Middle frontal gyrus (tissue), 1 donor: ENCODE measurements at regions not wholly inside any gene's neighbourhood (a gene's known extent, or its start where the extent isn't known, plus 50 kb on each side); places are given as distances from the start of the nearest gene placed in this dataset.

Experiments used
- DNase-seq: peaks from one replicate; pipeline ENCODE4 v3.0.0-alpha.2; 2015; ENCODE audit warnings: low spot score; ENCODE audit errors: extremely low spot score

DNA sequence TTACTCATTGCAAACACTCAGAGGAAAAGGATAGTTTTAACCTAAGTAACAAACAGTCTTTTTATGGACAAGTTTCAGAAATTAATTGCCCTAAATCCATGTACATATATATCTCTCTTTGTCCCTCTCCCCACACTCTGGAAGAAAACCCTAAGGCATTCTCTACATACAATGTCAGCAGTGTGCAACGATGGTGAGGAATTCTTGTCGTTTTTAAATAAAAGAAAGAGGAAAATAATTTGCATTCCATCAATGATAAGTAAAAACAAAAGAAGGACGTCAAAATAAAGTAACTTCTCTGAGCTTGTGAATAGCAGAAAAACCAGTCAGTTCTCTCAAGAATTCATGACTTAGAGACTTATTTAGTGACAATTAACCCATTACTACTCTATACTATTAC, 550.5 kb upstream of the DIPK2B start:
- DNase-seq = no peak

DNA sequence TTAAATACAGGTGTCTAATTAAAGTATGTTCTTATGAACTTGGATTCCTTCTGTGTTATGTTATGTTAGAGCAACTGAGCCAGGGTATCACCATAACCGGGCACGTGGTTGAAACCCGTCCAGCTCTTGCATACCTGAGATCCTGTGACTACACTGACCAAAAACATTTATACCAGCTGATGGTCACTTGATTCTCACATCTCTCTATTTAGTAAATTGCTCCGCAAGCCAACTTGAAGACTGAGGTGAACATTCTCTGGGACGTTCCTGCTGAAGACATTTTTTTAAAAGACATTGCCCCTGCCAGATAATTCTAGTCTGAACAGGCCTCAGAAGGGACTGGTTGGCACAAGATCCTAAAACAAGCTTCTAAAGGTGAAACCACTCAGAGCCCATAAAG, 550.0 kb upstream of the DIPK2B start:
- no peak for DNase-seq

DNA sequence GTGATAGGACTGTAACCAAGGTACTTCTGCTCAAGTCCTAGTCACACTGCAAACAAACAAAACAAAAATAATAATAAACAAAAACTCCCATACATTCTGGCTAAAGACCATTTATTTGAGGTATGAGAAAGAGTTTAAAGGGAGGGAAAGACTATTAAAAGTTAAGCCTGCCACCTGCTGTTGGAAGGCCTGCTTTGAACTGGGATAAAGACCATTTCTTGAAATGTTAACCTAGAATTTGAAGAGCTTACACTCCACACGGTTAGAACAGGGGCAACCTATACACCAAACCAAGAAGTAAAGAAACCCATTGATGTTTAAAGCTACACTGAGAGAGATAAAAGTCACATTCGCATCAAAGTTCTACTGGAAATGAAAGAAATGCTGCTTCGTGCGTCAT, 548.7 kb upstream of the DIPK2B start:
- no peak for DNase-seq

DNA sequence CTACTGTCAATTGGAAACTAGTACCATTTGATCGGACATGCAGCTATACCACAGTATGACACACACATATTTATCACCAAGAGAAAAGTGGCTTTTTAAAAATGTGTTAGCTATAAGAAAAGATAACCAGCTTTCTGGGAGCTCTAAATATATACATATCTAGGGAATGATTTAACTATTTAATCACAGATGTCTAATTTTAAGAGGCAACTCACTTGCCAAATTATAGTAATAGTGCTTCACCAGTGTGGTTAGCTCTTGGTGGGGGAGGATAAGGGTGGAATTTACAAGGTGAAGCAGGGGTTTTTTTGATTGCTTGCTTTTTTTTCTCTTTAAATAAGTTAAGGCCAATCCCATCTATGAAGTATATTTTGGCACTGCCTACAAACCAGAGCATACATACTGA, 547.7 kb upstream of the DIPK2B start:
- DNase-seq = no peak

DNA sequence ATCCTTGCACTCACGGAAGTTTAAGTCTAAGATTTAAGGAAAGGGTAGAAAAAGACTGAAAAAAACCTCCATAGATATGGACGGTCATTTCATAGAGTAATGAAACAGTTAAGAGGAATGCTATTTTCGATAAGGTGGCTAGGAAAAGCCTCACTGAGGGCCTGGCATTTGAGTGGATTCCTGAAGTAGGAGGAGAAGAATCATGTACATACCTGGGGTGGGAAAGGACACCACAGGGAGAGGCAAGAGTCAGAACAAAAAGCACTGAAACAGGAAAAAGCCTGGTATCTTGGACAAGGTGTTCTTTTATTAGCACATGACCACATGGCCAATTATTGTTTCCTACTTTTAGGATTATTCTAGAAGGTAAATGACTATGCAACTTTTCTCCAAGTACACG, 547.2 kb upstream of the DIPK2B start:
- DNase-seq = no peak

DNA sequence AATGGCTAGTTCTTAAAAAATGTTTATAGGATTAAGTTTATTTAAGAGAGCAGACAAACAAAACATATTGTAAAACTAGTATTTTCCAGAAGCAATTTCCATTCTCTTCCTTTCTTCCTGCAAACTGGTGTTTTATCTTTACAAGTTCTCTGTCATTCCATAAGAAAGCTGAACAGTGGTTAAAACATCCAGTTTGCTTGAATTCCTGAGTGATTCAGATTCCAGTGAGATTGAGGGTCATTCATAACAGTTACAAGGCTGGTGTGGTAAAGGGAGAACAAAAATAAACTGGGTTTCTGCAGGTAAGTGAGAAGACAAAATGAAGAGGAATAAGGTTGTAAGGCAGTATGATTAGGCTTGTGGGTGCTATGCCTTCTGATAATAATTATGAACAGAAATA, 544.8 kb upstream of the DIPK2B start:
- no peak for DNase-seq

DNA sequence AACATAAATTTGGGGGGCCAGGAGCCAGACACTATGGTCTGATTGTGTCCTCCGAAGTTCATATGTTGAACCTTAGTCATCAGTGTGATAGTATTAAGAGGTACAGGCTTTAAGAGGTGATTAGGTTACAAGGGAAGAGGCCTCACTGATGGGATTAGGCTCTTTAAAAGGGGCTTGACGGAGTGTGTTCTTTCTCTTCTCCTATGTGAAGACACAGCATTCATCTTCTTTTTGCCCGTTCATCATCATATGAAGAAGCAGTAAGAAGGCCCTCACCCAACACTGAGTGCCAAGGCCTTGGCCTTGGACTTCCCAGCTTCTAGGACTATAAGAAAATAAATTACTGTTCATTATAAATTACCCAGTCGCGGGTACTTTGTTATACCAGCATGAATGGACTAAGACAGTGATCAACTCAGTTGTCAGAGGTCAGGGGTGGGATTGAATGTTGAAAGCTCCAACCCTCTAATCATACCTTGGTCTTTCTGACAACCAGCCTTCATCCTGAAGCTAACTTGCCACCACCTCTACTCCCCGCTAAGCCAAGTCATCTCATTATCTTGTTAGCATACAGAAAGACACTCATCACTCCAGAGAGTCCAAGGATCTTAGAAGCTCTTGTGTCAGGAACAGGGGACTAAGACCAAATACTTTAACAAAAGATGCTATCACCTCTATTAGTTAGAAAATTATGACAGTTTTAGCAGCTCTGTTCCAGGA, 543.4 kb upstream of the DIPK2B start:
- DNase-seq = no peak

DNA sequence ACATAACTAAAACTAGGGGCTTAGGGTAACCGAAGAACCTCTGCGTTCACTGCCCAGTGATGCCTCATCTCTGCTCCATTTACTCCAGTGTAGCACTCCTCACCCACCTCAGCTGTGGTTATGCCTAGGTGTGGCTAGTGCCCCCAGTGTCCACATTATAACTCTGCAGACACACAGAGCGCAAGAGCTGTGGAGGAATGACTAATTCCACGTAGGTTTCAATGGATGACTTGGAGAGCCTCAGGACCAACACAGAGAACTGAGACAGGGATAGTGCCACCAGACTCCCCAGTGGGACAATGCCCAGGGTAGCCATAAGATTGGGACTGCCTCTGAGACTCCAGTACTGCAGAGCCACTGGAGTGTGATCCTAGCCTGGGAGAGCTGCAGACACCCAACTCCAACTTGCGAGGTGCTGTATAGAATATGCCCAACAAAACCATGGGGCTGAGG, 542.4 kb upstream of the DIPK2B start:
- DNase-seq = no peak

DNA sequence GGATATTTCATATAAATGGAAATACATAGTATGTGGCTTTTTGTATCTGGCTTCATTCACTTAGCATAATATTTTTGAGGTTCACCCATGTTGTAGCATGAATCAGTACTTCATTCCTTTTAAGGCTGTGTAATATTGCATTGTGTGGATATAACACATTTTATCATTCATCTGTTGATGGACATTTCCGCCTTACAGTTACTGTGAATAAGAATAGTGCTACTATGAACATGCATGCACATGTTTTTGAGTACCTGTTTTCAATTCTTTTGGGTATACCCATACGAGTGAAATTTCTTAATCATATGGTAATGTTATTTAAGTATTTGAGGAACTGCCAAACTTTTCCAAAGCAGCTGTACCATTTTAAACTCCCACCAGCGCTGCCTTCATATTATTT, 539.6 kb upstream of the DIPK2B start:
- DNase-seq = no peak

DNA sequence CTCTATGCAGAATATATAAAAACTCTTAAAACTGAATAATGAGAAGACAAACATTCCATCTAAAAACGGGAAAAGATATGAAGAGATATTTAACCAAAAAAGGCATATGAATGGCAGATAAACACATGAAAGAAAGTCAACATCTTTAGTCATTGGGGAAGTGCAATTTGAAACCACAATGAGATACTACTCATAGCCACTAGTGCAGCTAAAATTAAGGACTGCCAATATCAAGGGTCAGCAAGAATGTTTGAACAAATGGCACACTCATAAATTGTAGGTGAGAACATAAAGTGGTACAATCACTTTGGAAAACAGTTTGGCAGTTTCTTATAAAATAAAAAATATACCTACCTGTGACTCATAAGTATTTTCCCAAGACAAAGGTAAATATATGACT, 534.9 kb upstream of the DIPK2B start:
- no peak for DNase-seq

DNA sequence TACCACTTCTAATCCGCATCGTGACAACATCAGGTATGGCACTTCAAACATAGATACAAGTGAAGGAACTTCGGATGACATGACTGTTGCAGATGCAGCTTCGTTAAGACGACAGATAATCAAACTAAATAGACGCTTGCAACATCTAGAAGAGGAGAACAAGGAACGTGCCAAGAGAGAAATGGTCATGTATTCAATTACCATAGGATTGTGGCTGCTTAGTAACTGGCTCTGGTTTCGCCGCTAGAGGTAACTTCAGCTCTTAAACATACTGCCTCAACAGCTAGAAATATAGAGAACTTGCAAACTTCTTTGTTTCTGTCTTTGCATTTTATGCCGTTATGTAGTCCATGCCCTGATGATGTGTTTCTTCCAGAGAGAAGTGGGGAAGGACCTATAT, 530.8 kb upstream of the DIPK2B start:
- DNase-seq = no peak

DNA sequence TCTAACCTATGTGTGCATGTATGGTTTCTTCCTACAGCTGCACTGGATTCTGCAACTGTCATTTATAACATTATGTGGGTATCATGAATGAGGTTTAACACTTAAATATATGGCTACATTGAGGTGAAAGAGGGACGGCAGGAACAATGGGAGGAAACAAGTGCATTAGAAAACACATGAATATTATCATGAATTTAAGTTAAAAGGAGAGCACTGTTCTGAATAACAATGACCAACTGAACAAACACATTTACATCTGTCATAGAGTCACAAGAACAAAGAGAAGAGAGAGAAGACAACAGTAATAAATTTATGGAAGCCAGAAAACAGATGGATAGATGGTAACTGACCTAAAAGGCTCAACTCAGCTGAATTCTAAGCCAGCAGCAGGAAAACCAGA, 527.1 kb upstream of the DIPK2B start:
- no peak for DNase-seq

DNA sequence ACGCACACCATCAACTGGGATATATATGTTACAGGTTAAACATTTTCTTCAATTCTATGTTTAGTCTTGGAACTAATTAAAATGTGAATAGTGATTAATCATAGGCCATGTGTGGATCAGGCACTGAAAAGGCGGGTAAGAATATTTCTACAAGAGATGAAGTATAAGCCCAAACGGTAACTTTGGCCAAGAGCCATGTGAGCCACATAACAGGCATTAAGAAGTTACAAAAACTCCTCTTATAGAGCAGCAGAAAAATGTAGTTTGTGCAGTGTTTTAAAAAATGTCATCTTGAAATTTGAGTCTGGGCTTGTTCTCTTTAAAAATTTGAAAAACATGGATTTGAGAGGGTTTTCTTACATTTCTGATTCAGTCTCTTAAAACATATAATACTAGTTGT, 521.8 kb upstream of the DIPK2B start:
- no peak for DNase-seq

DNA sequence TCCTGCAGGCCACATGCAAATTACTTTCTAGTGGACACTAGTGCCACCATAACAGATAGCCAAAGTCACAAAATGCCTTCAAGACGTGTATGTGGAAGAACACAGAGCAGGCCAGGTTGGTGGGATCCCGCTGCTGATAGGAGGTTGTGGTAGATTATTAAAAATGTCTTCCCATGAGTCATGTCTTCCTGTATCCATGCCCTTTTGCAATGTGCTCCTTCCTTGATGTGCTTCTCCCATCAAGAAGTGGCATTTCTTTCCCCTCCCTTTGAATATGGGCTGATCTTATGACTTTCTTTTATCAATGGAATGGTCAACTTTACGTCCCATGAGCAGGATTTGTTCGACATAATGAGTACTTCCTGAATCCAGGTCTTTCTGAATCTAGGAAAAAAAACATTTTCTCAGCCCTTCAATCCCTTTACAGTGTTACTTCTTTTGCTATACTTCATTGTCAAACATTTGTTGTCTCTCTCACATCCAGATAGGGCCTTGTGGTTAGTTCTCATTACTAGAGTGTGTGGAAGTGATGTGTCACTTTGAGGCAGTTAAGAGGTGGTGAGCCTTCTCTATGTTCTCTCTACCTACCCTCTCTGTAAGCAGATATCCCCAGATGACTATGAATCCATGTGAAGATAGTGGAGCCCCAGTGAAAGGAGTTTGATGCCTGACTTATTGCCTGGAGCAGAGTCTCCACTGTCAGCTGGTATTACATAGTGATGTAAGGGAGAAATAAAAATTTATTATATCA, 519.2 kb upstream of the DIPK2B start:
- DNase-seq = no peak

DNA sequence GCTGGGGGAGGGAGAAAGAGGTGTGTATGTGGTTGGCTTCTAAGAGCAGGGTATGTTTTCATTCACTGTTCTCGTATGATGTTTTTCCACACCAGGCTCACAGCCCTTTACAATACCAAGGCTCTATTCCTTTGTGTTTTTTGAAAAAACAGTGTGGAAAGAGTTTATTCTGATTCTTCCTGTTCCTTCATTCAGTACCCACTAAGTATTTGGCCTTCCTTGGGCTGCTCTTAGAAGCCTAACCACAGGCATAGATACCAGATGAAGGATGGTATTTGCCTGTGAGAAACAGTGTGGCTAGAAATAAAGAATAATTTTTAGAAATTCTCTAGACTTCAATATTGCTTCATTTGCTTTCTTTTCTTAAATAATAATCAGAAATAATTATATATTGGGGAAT, 518.0 kb upstream of the DIPK2B start:
- DNase-seq = no peak

DNA sequence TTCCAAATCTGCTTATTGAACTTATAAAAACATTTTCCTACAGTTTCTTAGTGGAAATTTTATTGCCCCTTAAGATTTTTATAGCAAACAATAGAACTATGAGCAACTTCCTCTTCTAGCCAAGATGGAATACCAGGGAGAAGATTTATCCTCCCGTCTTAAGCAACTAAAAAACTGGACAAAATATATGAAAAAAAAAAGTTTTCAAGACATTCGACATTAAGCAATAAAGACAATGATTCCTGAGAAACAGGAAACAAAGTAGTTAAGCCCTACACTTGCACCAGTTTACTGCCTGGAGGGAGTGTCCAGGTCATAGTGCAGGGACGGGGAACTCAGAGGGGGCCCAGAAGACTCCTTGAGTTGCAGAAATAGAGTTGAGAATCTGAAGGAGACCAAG, 516.1 kb upstream of the DIPK2B start:
- no peak for DNase-seq

DNA sequence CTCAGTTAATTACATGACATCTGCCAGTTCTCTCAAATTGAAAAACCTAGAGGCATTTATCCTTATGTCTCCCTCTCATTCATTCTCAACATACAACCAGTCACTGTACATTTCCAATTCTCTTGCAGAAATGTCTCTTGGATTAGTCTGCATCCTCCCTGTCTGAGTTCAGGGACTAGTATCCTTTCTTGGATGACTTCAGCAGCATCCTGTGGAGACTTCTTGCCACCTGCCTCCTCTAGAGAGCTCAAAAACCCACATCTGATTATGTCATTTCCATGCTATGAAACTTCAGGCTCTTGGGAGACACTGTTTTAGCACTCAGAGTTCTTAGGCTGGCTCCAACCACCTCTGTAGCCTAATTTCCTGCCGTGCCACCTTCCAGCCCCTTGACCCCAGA, 515.1 kb upstream of the DIPK2B start:
- DNase-seq = no peak

DNA sequence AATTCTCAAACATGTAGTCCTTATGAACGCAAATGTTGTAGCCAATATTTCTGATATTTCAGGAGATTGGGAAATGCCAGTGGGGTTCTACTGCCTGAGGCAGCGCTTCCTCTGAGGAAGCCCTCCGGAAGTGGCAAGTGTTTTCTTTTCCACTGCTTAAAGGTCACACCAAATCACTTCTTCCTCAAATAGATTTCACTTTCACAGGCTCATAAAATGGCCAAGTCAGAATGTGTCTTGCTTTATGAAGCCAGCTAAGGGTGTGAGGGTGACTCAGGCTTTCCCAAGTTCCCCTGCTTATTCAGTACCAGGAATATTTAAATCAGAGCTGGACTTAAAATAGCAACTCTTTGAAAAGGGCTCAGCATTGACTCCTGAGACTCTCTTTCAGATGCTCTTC, 514.2 kb upstream of the DIPK2B start:
- DNase-seq = no peak

DNA sequence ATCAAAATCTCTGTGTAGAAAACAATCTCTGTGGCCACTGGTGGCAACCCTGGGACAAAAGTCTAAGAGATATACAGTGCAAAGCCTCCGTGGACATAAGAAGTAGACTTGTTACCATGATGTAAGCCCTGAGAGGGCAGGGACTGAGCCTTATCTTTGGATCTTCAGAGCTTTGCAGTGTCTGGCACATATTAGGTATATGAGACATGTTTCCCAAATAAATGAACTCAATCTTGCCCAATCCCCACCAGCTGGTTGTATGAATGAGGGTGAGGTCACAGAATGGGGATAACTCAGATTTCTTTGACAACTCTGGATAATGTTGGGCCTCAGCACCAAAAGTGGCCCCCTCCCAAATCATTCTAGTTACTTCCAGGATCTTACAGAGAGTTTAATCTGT, 511.4 kb upstream of the DIPK2B start:
- no peak for DNase-seq

DNA sequence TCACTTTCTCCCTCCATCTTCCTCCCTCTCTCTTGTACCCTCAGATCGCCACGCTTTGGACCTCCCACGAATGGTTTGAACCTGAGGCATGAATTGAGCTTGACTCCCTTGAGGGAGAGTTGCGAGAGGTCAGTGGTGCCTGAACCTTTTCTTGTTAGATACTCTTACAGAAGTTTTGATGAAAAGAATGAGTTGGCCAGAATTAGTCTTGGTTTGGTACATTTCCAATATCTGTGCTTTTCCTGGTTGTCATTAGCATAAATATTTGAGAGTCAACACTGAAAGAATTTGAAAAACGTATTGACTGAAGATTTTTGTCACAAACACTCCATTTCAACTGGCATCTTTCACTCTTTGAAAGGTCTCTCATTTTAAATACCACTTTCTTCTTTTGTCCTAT, 510.6 kb upstream of the DIPK2B start:
- no peak for DNase-seq

DNA sequence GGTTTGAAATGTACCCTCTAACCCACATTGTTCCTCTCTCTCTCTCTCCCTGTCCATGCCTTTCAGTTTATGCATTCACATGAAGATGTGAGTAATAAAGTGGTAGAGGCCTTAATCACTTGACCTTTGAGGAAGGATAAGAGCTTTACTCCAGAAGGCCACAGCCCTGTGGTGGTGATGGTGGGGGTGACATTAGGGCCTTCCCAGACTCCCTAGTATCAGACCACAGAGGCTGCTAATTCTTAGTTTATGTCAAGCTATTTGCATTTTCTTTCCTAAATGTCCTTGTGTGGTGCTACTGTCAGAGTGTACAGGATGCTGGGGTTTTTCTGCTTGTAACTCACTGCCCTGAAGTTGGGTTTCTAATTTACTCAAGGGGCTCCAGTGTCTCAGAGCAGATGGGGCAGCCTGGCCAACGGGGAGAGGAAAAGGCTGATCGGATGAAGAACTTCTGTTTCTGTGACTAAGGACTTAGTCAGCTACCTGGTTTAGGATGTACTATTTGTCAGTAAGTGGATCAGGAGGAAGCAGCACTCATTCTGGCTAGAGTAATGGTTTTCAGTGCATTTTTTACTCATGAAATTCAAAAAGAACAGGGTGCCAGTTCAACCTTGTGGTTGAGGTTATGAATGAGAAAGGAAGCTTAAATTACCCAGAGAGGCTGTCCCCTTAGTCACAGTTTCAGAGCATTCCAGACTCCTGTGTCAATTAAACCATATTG, 509.6 kb upstream of the DIPK2B start:
- no peak for DNase-seq

DNA sequence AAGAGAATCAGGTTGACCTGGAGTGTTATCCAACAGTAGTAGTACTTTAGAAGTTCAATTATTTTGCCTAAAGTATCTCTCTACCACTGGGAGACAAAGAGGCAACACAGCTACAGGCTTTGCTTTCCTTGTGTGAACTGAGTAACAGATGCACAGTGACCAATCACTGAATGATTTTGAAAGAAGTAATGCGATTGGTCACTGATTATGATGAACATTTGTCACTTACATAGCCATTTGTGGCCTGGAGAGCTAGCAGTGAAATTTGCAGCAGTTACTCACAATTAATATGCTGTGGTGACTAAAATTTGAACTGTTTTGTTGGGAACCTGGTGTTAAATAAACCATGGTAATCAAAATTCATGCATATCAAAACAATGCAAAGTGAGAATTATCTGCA, 508.7 kb upstream of the DIPK2B start:
- no peak for DNase-seq

DNA sequence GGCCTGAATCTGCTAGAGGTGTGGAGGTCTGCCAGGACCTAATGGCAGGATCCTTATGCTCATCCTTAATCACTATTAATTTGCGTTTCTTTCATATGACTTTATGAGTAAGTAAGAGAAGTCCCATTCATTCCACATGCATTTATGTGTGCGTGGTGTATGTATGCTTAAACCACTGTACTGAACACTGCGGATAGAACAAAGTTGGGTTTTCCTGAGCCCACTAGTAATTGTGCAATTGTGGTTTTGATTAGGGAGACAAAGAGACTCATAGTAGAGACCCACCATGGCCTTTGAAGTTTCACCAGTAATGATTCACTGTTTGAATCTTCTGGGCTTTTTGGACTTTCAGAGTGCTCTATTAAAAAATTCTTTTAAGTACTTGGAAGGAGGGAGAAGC, 498.5 kb upstream of the DIPK2B start:
- no peak for DNase-seq
